Activated CD4-positive, alpha-beta T cell treated with anti-CD3 and anti-CD28 coated beads, Interleukin-2, amount 10 ng/mL, durations not matched to agents 24 days and 14 days (primary cell): ENCODE measurements at regions not wholly inside any gene's neighbourhood (a gene's known extent, or its start where the extent isn't known, plus 50 kb on each side); places are given as distances from the start of the nearest gene placed in this dataset.
"Not testable (repeated sequence)": the region's sequence is repeated elsewhere in the genome, so short reads cannot be mapped to it uniquely, and the experiment has no call there.

Experiments used
- DNase-seq: peaks from one replicate; pipeline ENCODE4 v3.0.0; 2022
- H3K27ac Mint-ChIP-seq: one replicate; pipeline ENCODE4 v1.8.0; 2022; ENCODE audit warnings: mild to moderate bottlenecking, mixed read lengths
- H3K27me3 Mint-ChIP-seq: one replicate; pipeline ENCODE4 v1.8.0; 2022; ENCODE audit warnings: mixed read lengths
- H3K36me3 Mint-ChIP-seq: one replicate; pipeline ENCODE4 v1.8.0; 2022; ENCODE audit warnings: low read depth, mild to moderate bottlenecking, mixed read lengths
- H3K4me1 Mint-ChIP-seq: one replicate; pipeline ENCODE4 v1.8.0; 2021; ENCODE audit warnings: mixed read lengths
- H3K4me3 Mint-ChIP-seq: one replicate; pipeline ENCODE4 v1.8.0; 2022; ENCODE audit warnings: mild to moderate bottlenecking, moderate library complexity, mixed read lengths
- H3K9me3 Mint-ChIP-seq: one replicate; pipeline ENCODE4 v1.8.0; 2021; ENCODE audit warnings: mixed read lengths
- intact Hi-C: fragments of 100-400 bp; cut with micrococcal nuclease; formaldehyde crosslinking; loops from one replicate; pipeline ENCODE4 v1.15.1; 2023

DNA sequence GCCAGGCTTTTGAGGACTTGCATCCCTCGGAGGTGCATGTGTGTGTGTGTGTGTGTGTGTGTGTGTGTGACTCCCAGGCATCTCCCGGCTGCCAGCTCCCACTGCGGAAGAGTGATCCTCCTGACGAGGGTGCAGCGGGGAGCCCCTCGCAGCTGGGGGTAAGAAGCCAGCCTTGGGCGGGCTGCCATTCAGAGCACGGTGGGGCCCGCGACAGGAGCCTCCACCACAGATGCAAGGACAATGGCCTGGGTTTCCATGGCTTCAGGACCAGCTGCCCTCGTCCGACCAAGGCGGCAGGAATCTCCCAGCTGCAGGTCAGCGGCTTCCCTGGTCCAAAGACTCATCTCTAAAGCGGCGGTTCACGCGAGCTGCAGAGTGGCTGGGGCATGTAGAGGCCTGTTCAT, 908.5 kb downstream of the BRD1 start:
- Mint-ChIP-seq H3K27ac (no peak overlapping the region), H3K36me3 (no peaks in the 10 kb centered on the region)
- no peak for DNase-seq

DNA sequence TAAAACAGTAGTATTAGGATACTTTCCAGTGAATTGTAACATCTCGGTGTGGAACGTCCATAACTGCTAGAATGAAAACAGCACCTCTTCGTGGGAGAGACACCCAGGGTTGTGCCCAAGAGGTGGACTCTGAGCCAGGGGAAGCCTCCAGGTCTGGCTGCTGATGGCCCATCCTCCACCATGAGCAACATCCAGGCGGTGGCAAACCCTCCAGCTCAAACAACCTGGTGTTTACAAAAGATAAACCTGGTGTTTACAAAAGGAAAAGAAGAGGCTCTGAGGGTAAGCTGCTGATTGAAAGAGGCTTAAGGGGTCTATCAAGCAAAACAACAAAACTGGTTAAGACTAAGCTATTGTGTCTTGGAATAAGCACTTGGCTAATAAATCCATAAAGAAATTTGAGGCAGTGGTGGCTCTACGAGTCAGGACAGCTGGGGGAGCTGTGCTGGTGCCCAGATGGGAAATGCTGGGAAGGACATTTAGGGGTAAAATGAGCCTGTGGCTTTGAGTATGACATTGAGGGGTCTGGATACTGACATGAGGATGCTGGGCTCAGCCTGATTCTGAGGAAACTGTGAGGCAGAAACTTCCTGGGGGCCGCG, 909.0 kb downstream of the BRD1 start:
- Mint-ChIP-seq H3K9me3 (peaks cover 6% of the 10 kb centered on the region), H3K4me3 (no peak overlapping the region), H3K36me3 (no peaks in the 10 kb centered on the region), H3K27ac (no peak overlapping the region), H3K27me3 (peaks cover 4% of the 10 kb centered on the region), H3K4me1 (no peaks in the 10 kb centered on the region)
- intact Hi-C loops, result no loop called here
- no peak for DNase-seq

More for the DNA sequence above, 908.5 kb downstream of the BRD1 start:
- intact Hi-C loops, result no loop called here
- Mint-ChIP-seq H3K9me3 (peaks cover 6% of the 10 kb centered on the region), H3K27me3 (peaks cover 4% of the 10 kb centered on the region), H3K4me1 (no peaks in the 10 kb centered on the region), H3K4me3 (no peak overlapping the region)

DNA sequence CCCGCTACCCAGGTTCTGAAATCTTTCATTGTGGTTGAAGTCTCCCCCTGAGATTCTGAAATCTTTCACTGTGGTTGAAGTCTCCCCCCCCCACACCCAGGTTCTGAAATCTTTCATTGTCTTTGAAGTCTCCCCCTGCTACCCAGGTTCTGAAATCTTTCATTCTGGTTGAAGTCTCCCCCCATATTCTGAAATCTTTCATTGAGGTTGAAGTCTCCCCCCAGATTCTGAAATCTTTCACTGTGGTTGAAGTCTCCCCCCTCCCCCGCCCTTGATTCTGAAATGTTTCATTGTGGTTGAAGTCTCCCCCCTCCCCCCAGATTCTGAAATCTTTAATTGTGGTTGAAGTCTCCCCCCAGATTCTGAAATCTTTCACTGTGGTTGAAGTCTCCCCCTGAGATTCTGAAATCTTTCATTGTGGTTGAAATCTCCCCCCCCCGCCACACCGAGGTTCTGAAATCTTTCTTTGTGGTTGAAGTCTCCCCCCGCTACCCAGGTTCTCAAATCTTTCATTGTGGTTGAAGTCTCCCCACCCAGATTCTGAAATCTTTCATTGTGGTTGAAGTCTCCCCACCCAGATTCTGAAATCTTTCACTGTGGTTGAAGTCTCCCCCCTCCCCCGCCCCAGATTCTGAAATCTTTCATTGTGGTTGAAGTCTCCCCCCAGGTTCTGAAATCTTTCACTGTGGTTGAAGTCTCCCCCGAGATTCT, 915.2 kb downstream of the BRD1 start:
- H3K4me1 Mint-ChIP-seq, H3K4me3 Mint-ChIP-seq, H3K27me3 Mint-ChIP-seq, H3K36me3 Mint-ChIP-seq, DNase-seq, intact Hi-C loops, H3K27ac Mint-ChIP-seq: not testable (repeated sequence)
- peaks cover 13% of the 10 kb centered on the region for H3K9me3 Mint-ChIP-seq

GRCh38 chr22:48911647-48912046, 916.0 kb downstream of the BRD1 start:
- H3K4me3 Mint-ChIP-seq, H3K36me3 Mint-ChIP-seq, H3K9me3 Mint-ChIP-seq, H3K4me1 Mint-ChIP-seq, DNase-seq, H3K27me3 Mint-ChIP-seq, intact Hi-C loops, H3K27ac Mint-ChIP-seq: not testable (repeated sequence)

- H3K9me3 Mint-ChIP-seq, DNase-seq, H3K27ac Mint-ChIP-seq, H3K36me3 Mint-ChIP-seq, intact Hi-C loops, H3K4me1 Mint-ChIP-seq, H3K27me3 Mint-ChIP-seq, H3K4me3 Mint-ChIP-seq: not testable (repeated sequence)
Observed at GRCh38 chr22:48911067-48911466, 916.6 kb downstream of the BRD1 start.

DNA sequence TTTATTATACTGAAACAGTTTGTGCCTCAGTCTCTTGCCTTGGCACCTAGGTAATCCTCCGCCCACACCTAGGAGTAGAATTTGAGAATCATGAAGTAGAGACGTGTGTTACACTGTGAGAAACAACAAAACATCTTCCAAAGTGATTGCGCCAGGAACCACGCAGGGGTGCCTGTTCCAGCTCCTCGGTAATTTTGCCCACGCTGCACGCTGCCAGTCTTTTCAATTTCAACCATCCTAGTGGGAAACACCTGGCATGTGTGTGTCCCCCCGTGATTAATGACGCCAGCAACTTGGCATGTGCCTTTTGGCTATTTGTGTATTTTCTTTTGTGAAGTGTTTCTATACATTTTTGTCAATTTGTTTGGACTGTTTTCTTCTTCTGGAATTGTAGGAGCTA, 919.1 kb downstream of the BRD1 start:
- Mint-ChIP-seq H3K4me3 (no peak overlapping the region), H3K9me3 (peaks cover 8% of the 10 kb centered on the region), H3K27me3 (peaks cover 4% of the 10 kb centered on the region), H3K36me3 (no peaks in the 10 kb centered on the region), H3K4me1 (no peaks in the 10 kb centered on the region), H3K27ac (no peak overlapping the region)
- intact Hi-C loops, result no loop called here
- DNase-seq, result no peak

DNA sequence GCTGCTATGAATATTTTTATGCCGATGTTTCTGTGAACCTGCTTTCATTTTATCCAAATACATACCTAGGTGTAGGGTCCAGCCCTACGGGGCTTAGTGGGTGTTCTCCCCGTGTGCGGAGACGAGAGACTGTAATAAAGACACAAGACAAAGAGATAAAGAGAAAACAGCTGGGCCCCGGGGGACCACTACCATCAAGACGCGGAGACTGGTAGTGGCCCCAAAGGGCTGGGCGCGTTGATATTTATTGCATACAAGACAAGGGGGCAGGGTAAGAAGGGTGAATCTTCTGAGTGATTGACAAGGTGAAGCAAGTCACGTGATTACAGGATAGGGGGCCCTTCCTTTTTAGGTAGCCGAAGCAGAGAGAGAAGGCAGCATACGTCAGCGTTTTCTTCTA, 920.1 kb downstream of the BRD1 start:
- no peak overlapping the region for H3K4me3 Mint-ChIP-seq
- H3K36me3 Mint-ChIP-seq, result no peaks in the 10 kb centered on the region

GRCh38 chr22:48906216-48906835, 921.3 kb downstream of the BRD1 start:
- Mint-ChIP-seq H3K9me3 (peaks cover 3% of the 10 kb centered on the region), H3K4me3 (no peak overlapping the region), H3K27ac (no peak overlapping the region), H3K36me3 (no peaks in the 10 kb centered on the region), H3K4me1 (no peaks in the 10 kb centered on the region), H3K27me3 (peaks cover 4% of the 10 kb centered on the region)
- no peak for DNase-seq
- intact Hi-C loops, result no loop called here

More for the DNA sequence above, 920.1 kb downstream of the BRD1 start:
- peaks cover 3% of the 10 kb centered on the region for H3K9me3 Mint-ChIP-seq
- DNase-seq, result no peak
- no peaks in the 10 kb centered on the region for H3K4me1 Mint-ChIP-seq
- peaks cover 4% of the 10 kb centered on the region for H3K27me3 Mint-ChIP-seq
- no peak overlapping the region for H3K27ac Mint-ChIP-seq
- intact Hi-C loops, result no loop called here

GRCh38 chr22:48905206-48905975, 922.3 kb downstream of the BRD1 start:
- Mint-ChIP-seq H3K9me3 (peaks cover under 1% of the 10 kb centered on the region), H3K27me3 (peaks cover 1% of the 10 kb centered on the region), H3K27ac (no peak overlapping the region), H3K4me3 (no peak overlapping the region), H3K36me3 (no peaks in the 10 kb centered on the region), H3K4me1 (no peaks in the 10 kb centered on the region)
- intact Hi-C loops, result no loop called here
- DNase-seq, result no peak

GRCh38 chr22:48902983-48903650, 924.6 kb downstream of the BRD1 start:
- intact Hi-C loops, result no loop called here
- no peak overlapping the region for H3K4me3 Mint-ChIP-seq
- H3K4me1 Mint-ChIP-seq, result no peaks in the 10 kb centered on the region
- H3K27me3 Mint-ChIP-seq, result no peaks in the 10 kb centered on the region
- DNase-seq, result no peak
- H3K36me3 Mint-ChIP-seq, result no peaks in the 10 kb centered on the region
- no peak overlapping the region for H3K27ac Mint-ChIP-seq
- H3K9me3 Mint-ChIP-seq, result no peaks in the 10 kb centered on the region

DNA sequence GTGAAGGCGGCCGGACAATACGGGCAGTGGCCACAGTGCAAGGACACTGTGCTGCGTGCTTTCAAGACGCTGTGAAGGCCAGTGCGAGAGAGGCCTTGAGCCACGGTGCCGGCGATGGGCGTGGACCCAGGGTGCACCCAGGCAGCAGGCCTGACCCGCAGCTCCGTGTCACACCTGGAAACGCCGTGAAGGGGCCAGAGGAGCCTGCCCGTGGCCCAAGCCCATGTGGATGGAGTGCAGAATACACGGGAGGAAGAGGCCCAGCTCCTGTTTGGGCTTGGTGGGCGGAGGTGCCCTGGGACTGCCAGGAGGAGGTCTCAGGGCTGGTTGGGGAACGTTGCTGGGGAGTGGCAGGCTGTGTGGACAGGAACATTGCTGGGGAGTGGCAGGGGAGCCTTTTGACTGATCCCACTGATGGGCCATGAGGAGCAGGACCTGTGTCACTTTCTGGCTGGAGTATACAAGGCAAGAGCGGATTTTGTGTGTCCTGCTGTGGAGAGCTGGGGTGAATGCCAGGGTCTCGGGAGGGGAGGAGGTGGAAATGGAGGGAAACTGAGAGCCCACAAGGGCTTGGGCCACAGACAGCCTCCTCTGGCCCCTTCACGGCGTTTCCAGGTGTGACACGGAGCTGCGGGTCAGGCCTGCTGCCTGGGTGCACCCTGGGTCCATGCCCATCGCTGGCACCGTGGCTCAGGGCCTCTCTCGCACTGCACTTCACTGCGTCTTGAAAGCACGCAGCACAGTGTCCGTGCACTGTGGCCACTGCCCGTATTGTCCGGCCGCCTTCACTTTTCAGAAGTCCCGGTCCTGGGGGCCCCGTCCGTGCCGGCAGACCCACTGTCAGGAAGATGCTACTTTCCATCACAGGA, 925.4 kb downstream of the BRD1 start:
- Mint-ChIP-seq H3K27ac (no peak overlapping the region), H3K4me3 (no peak overlapping the region), H3K27me3 (no peaks in the 10 kb centered on the region), H3K4me1 (no peaks in the 10 kb centered on the region), H3K36me3 (no peaks in the 10 kb centered on the region), H3K9me3 (no peaks in the 10 kb centered on the region)
- DNase-seq, result no peak
- intact Hi-C loops, result no loop called here

DNA sequence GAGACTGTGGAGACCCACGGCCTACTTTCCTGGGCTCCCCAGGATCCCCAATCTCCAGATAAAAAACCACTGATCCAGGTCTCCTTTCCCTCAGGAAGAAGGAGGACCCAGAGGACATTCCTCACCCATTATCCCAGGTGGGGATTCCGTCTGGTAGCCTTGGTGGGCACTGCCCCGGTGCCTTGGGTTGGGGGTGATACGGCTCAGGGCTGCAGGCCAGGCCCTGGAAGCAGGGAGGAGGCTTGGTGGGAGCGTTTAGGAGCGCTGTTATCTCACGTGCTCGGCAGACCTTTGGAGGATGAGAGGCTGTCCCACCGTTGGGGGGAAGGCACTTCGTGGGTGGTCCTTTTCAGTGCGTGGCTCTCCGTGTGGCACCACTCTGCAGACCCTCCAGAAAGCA, 926.3 kb downstream of the BRD1 start:
- intact Hi-C loops, result no loop called here
- no peaks in the 10 kb centered on the region for H3K36me3 Mint-ChIP-seq
- H3K27me3 Mint-ChIP-seq, result no peaks in the 10 kb centered on the region
- no peak for DNase-seq
- H3K27ac Mint-ChIP-seq, result no peak overlapping the region
- no peak overlapping the region for H3K4me3 Mint-ChIP-seq
- no peaks in the 10 kb centered on the region for H3K4me1 Mint-ChIP-seq
- no peaks in the 10 kb centered on the region for H3K9me3 Mint-ChIP-seq

GRCh38 chr22:48900626-48901025, 927.0 kb downstream of the BRD1 start:
- no peaks in the 10 kb centered on the region for H3K27me3 Mint-ChIP-seq
- DNase-seq, result no peak
- H3K36me3 Mint-ChIP-seq, result no peaks in the 10 kb centered on the region
- H3K9me3 Mint-ChIP-seq, result no peaks in the 10 kb centered on the region
- no peak overlapping the region for H3K27ac Mint-ChIP-seq
- no peak overlapping the region for H3K4me3 Mint-ChIP-seq
- intact Hi-C loops, result no loop called here
- no peaks in the 10 kb centered on the region for H3K4me1 Mint-ChIP-seq
